Activated naive CD8-positive, alpha-beta T cell treated with anti-CD3 and anti-CD28 coated beads, Interleukin-2, amount 50 U/mL, for 24 hours (primary cell): ENCODE measurements at regions not wholly inside any gene's neighbourhood (a gene's known extent, or its start where the extent isn't known, plus 50 kb on each side); places are given as distances from the start of the nearest gene placed in this dataset.

Source experiments
- ATAC-seq: fragments of 150-1000 bp; cut with Tn5 transposase; one replicate; pipeline ENCODE4 v1.10.0; 2021
- DNase-seq: peaks from one replicate; pipeline ENCODE4 v3.0.0; 2021
- H3K27ac Mint-ChIP-seq: one replicate; pipeline ENCODE4 v1.8.0; 2021; ENCODE audit warnings: mild to moderate bottlenecking, mixed read lengths
- H3K27me3 Mint-ChIP-seq: one replicate; pipeline ENCODE4 v1.8.0; 2021; ENCODE audit warnings: mixed read lengths
- H3K36me3 Mint-ChIP-seq: one replicate; pipeline ENCODE4 v1.8.0; 2021; ENCODE audit warnings: low read depth, mixed read lengths
- H3K4me1 Mint-ChIP-seq: one replicate; pipeline ENCODE4 v1.8.0; 2021; ENCODE audit warnings: mixed read lengths
- H3K4me3 Mint-ChIP-seq: one replicate; pipeline ENCODE4 v1.8.0; 2021; ENCODE audit warnings: mild to moderate bottlenecking, moderate library complexity, mixed read lengths
- H3K9me3 Mint-ChIP-seq: one replicate; pipeline ENCODE4 v1.8.0; 2021; ENCODE audit warnings: mixed read lengths

- no peak for DNase-seq
- ATAC-seq, result no peak
These were observed 117.7 kb upstream of the SLC44A3 start for GRCh38 chr1:94702442-94702815.

GRCh38 chr1:94701796-94702441 is 118.2 kb upstream of the SLC44A3 start:
- Mint-ChIP-seq H3K36me3 (no peaks in the 10 kb centered on the region), H3K4me1 (no peaks in the 10 kb centered on the region), H3K4me3 (no peak overlapping the region), H3K27ac (no peak overlapping the region), H3K9me3 (no peaks in the 10 kb centered on the region), H3K27me3 (no peaks in the 10 kb centered on the region)
- ATAC-seq (no peak), DNase-seq (no peak)

More at GRCh38 chr1:94702442-94702815, 117.7 kb upstream of the SLC44A3 start:
- no peaks in the 10 kb centered on the region for H3K9me3 Mint-ChIP-seq
- no peaks in the 10 kb centered on the region for H3K4me1 Mint-ChIP-seq
- H3K27ac Mint-ChIP-seq, result no peak overlapping the region
- H3K36me3 Mint-ChIP-seq, result no peaks in the 10 kb centered on the region
- H3K4me3 Mint-ChIP-seq, result no peak overlapping the region
- H3K27me3 Mint-ChIP-seq, result no peaks in the 10 kb centered on the region

GRCh38 chr1:94698759-94699502 is 121.2 kb upstream of the SLC44A3 start:
- no peak for ATAC-seq
- no peaks in the 10 kb centered on the region for H3K36me3 Mint-ChIP-seq
- DNase-seq, result no peak
- H3K4me1 Mint-ChIP-seq, result no peaks in the 10 kb centered on the region
- H3K9me3 Mint-ChIP-seq, result no peaks in the 10 kb centered on the region
- no peak overlapping the region for H3K4me3 Mint-ChIP-seq
- H3K27me3 Mint-ChIP-seq, result peaks cover 7% of the 10 kb centered on the region
- no peak overlapping the region for H3K27ac Mint-ChIP-seq

- DNase-seq (no peak), ATAC-seq (no peak)
- Mint-ChIP-seq H3K4me1 (no peaks in the 10 kb centered on the region), H3K9me3 (no peaks in the 10 kb centered on the region), H3K27me3 (peaks cover 9% of the 10 kb centered on the region), H3K4me3 (no peak overlapping the region), H3K36me3 (no peaks in the 10 kb centered on the region), H3K27ac (no peak overlapping the region)
These were observed 121.8 kb upstream of the SLC44A3 start for GRCh38 chr1:94698356-94698755.

- Mint-ChIP-seq H3K4me3 (no peak overlapping the region), H3K9me3 (no peaks in the 10 kb centered on the region), H3K27me3 (peaks cover 12% of the 10 kb centered on the region), H3K4me1 (no peaks in the 10 kb centered on the region), H3K36me3 (no peaks in the 10 kb centered on the region), H3K27ac (no peak overlapping the region)
- DNase-seq (no peak), ATAC-seq (no peak)
These were observed 122.3 kb upstream of the SLC44A3 start for GRCh38 chr1:94697839-94698238.

- no peak overlapping the region for H3K4me3 Mint-ChIP-seq
- ATAC-seq, result no peak
These were observed 125.8 kb upstream of the SLC44A3 start for GRCh38 chr1:94694226-94694915.

GRCh38 chr1:94693435-94693834 is 126.7 kb upstream of the SLC44A3 start:
- H3K27ac Mint-ChIP-seq, result no peak overlapping the region
- H3K4me1 Mint-ChIP-seq, result no peaks in the 10 kb centered on the region
- H3K4me3 Mint-ChIP-seq, result no peak overlapping the region
- no peaks in the 10 kb centered on the region for H3K9me3 Mint-ChIP-seq
- H3K27me3 Mint-ChIP-seq, result peaks cover 17% of the 10 kb centered on the region
- ATAC-seq (no peak), DNase-seq (no peak)
- H3K36me3 Mint-ChIP-seq, result no peaks in the 10 kb centered on the region

More at GRCh38 chr1:94694226-94694915, 125.8 kb upstream of the SLC44A3 start:
- H3K9me3 Mint-ChIP-seq, result no peaks in the 10 kb centered on the region
- H3K27me3 Mint-ChIP-seq, result peaks cover 15% of the 10 kb centered on the region
- H3K36me3 Mint-ChIP-seq, result no peaks in the 10 kb centered on the region
- no peaks in the 10 kb centered on the region for H3K4me1 Mint-ChIP-seq
- H3K27ac Mint-ChIP-seq, result no peak overlapping the region
- DNase-seq, result no peak

- no peaks in the 10 kb centered on the region for H3K9me3 Mint-ChIP-seq
- no peaks in the 10 kb centered on the region for H3K4me1 Mint-ChIP-seq
- no peaks in the 10 kb centered on the region for H3K36me3 Mint-ChIP-seq
These were observed 127.1 kb upstream of the SLC44A3 start for GRCh38 chr1:94693029-94693428.

GRCh38 chr1:94688646-94689045 is 131.5 kb upstream of the SLC44A3 start:
- Mint-ChIP-seq H3K4me1 (no peaks in the 10 kb centered on the region), H3K27ac (no peak overlapping the region)
- ATAC-seq, result no peak

More at GRCh38 chr1:94693029-94693428, 127.1 kb upstream of the SLC44A3 start:
- no peak for ATAC-seq
- H3K27ac Mint-ChIP-seq, result no peak overlapping the region
- no peak for DNase-seq
- peaks cover 17% of the 10 kb centered on the region for H3K27me3 Mint-ChIP-seq
- H3K4me3 Mint-ChIP-seq, result no peak overlapping the region

GRCh38 chr1:94686882-94687281 is 133.3 kb upstream of the SLC44A3 start:
- H3K4me1 Mint-ChIP-seq, result no peaks in the 10 kb centered on the region
- ATAC-seq, result no peak
- peaks cover 3% of the 10 kb centered on the region for H3K9me3 Mint-ChIP-seq
- peaks cover 12% of the 10 kb centered on the region for H3K27me3 Mint-ChIP-seq
- DNase-seq, result no peak
- H3K36me3 Mint-ChIP-seq, result no peaks in the 10 kb centered on the region
- no peak overlapping the region for H3K4me3 Mint-ChIP-seq
- H3K27ac Mint-ChIP-seq, result no peak overlapping the region

More at GRCh38 chr1:94688646-94689045, 131.5 kb upstream of the SLC44A3 start:
- Mint-ChIP-seq H3K36me3 (no peaks in the 10 kb centered on the region), H3K9me3 (peaks cover 3% of the 10 kb centered on the region), H3K27me3 (peaks cover 15% of the 10 kb centered on the region), H3K4me3 (no peak overlapping the region)
- no peak for DNase-seq

- no peak overlapping the region for H3K4me3 Mint-ChIP-seq
- H3K36me3 Mint-ChIP-seq, result no peaks in the 10 kb centered on the region
- no peaks in the 10 kb centered on the region for H3K4me1 Mint-ChIP-seq
- peaks cover 11% of the 10 kb centered on the region for H3K27me3 Mint-ChIP-seq
- peaks cover 3% of the 10 kb centered on the region for H3K9me3 Mint-ChIP-seq
- DNase-seq (no peak), ATAC-seq (no peak)
- H3K27ac Mint-ChIP-seq, result no peak overlapping the region
These were observed 135.4 kb upstream of the SLC44A3 start for GRCh38 chr1:94684690-94685250.

GRCh38 chr1:94683886-94684285 is 136.3 kb upstream of the SLC44A3 start:
- Mint-ChIP-seq H3K27me3 (peaks cover 14% of the 10 kb centered on the region), H3K27ac (no peak overlapping the region), H3K4me1 (no peaks in the 10 kb centered on the region), H3K36me3 (no peaks in the 10 kb centered on the region), H3K9me3 (peaks cover 3% of the 10 kb centered on the region), H3K4me3 (no peak overlapping the region)
- ATAC-seq, result no peak
- no peak for DNase-seq

- no peak for ATAC-seq
- peaks cover 10% of the 10 kb centered on the region for H3K27me3 Mint-ChIP-seq
These were observed 138.4 kb upstream of the F3 start for GRCh38 chr1:94680039-94680377.

GRCh38 chr1:94679332-94680038 is 137.9 kb upstream of the F3 start:
- H3K27me3 Mint-ChIP-seq, result peaks cover 10% of the 10 kb centered on the region

More at GRCh38 chr1:94680039-94680377, 138.4 kb upstream of the F3 start:
- DNase-seq, result no peak
- no peaks in the 10 kb centered on the region for H3K36me3 Mint-ChIP-seq
- H3K4me3 Mint-ChIP-seq, result no peak overlapping the region
- no peaks in the 10 kb centered on the region for H3K4me1 Mint-ChIP-seq
- no peak overlapping the region for H3K27ac Mint-ChIP-seq
- no peaks in the 10 kb centered on the region for H3K9me3 Mint-ChIP-seq

More at GRCh38 chr1:94679332-94680038, 137.9 kb upstream of the F3 start:
- no peak overlapping the region for H3K27ac Mint-ChIP-seq
- H3K4me1 Mint-ChIP-seq, result no peaks in the 10 kb centered on the region
- no peak overlapping the region for H3K4me3 Mint-ChIP-seq
- no peak for ATAC-seq
- DNase-seq, result no peak
- H3K36me3 Mint-ChIP-seq, result no peaks in the 10 kb centered on the region
- no peaks in the 10 kb centered on the region for H3K9me3 Mint-ChIP-seq
